HFFc6 (cell line): ENCODE measurements at regions not wholly inside any gene's neighbourhood (a gene's known extent, or its start where the extent isn't known, plus 50 kb on each side); places are given as distances from the start of the nearest gene placed in this dataset.
"Not testable (repeated sequence)": the region's sequence is repeated elsewhere in the genome, so short reads cannot be mapped to it uniquely, and the experiment has no call there.

Source experiments
- DNase-seq: peaks from one replicate; pipeline ENCODE4 v3.0.0-alpha.2; 2018
- H3K27ac Mint-ChIP-seq: 2 replicates; pipeline ENCODE4 v1.8.0; 2020; ENCODE audit warnings: mild to moderate bottlenecking, mixed read lengths
- H3K27me3 Mint-ChIP-seq: 2 replicates; pipeline ENCODE4 v1.8.0; 2021; ENCODE audit warnings: mild to moderate bottlenecking, moderate library complexity, mixed read lengths; ENCODE audit not compliant: insufficient read depth
- H3K36me3 Mint-ChIP-seq: 2 replicates; pipeline ENCODE4 v1.8.0; 2021; ENCODE audit warnings: low read depth, mixed read lengths
- H3K4me1 Mint-ChIP-seq: 2 replicates; pipeline ENCODE4 v1.8.0; 2020; ENCODE audit warnings: low read depth, mixed read lengths
- H3K4me3 Mint-ChIP-seq: 2 replicates; pipeline ENCODE4 v1.8.0; 2020; ENCODE audit warnings: mild to moderate bottlenecking, moderate library complexity, mixed read lengths
- H3K9me3 Mint-ChIP-seq: 2 replicates; pipeline ENCODE4 v1.8.0; 2020; ENCODE audit warnings: mild to moderate bottlenecking, mixed read lengths
- TF ChIP-seq, protein P1 (sequence below): fragments of 200-600 bp; sonication (generic); IDR thresholded peaks from 2 replicates; pipeline ENCODE4 v1.5.0; 2021; ENCODE audit warnings: antibody characterized with exemption, mild to moderate bottlenecking

DNA sequence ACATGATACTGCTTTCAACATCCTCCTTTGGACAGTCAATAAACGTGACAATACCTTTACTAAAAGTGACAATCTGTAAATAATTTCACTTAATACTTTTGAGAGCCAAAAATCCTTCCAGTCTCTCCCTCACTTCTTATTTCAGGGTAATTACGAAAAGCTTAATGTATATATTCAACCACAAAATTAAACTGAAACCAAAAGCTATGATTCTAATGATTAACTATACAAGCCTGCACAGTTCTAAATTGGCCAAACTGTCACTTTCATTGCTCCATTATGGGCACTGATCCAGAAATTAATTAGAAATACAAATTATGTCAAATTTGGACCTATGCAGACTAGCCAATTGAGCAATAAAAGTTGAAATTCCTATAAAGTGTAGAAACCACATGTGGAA, 696.5 kb upstream of the MIS18BP1 start:
- peaks cover 19% of the 10 kb centered on the region; the same call in 1 of the 2 replicates for H3K9me3 Mint-ChIP-seq
- no peaks in the 10 kb centered on the region for H3K36me3 Mint-ChIP-seq
- H3K27ac Mint-ChIP-seq: no peak overlapping the region
- no peaks in the 10 kb centered on the region for H3K4me1 Mint-ChIP-seq
- TF ChIP-seq, protein P1, sequence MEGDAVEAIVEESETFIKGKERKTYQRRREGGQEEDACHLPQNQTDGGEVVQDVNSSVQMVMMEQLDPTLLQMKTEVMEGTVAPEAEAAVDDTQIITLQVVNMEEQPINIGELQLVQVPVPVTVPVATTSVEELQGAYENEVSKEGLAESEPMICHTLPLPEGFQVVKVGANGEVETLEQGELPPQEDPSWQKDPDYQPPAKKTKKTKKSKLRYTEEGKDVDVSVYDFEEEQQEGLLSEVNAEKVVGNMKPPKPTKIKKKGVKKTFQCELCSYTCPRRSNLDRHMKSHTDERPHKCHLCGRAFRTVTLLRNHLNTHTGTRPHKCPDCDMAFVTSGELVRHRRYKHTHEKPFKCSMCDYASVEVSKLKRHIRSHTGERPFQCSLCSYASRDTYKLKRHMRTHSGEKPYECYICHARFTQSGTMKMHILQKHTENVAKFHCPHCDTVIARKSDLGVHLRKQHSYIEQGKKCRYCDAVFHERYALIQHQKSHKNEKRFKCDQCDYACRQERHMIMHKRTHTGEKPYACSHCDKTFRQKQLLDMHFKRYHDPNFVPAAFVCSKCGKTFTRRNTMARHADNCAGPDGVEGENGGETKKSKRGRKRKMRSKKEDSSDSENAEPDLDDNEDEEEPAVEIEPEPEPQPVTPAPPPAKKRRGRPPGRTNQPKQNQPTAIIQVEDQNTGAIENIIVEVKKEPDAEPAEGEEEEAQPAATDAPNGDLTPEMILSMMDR: no peak
- H3K4me3 Mint-ChIP-seq: no peak overlapping the region
- no peak for DNase-seq
- H3K27me3 Mint-ChIP-seq: no peaks in the 10 kb centered on the region

DNA sequence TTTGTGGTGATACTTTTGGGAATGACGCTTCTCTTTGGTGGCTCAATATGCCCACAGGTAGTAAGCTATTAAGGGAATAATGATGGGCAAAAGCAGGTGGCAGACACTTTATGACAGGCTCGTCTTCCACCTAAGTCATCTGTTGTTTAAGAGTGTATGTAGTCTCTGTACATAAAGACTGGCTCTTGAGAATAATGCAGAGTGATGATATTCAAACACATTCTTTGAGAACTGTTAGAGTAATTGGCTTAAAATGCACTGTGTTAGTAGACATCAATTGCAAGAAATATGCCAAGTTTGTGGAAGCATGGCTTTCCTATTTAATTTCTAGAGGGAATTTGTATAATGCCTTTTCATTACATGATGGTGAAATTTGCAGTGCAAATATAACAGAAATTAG, 694.8 kb upstream of the MIS18BP1 start:
- H3K27ac Mint-ChIP-seq: no peak overlapping the region
- no peaks in the 10 kb centered on the region for H3K27me3 Mint-ChIP-seq
- no peak overlapping the region for H3K4me3 Mint-ChIP-seq

DNA sequence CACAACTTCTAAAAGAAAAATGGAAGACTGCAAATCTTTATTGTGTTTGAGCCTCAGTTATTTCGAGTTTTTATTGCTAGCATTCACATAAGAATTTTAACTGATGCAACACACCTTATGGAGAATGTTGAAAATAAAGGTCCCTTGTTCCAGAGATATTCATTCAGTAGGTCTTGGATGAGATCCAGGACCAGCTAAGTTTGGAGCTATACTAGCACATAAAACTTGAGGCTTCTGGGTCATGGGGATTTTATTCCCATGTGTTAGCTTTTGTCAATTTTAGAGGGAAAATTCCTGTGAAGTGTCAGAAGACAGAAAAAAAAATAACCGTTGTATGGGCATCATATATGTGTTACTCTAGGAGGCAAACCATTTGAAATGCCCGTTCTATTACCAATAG, 693.2 kb upstream of the MIS18BP1 start:
- DNase-seq: no peak
- Mint-ChIP-seq H3K36me3 (no peaks in the 10 kb centered on the region), H3K4me1 (no peaks in the 10 kb centered on the region), H3K9me3 (peaks cover 21% of the 10 kb centered on the region; the same call in 1 of the 2 replicates), H3K4me3 (no peak overlapping the region), H3K27me3 (no peaks in the 10 kb centered on the region), H3K27ac (no peak overlapping the region)
- TF ChIP-seq, protein P1: no peak

More for the DNA sequence above, 694.8 kb upstream of the MIS18BP1 start:
- Mint-ChIP-seq H3K4me1 (no peaks in the 10 kb centered on the region), H3K9me3 (peaks cover 21% of the 10 kb centered on the region; the same call in 1 of the 2 replicates), H3K36me3 (no peaks in the 10 kb centered on the region)
- DNase-seq: no peak
- TF ChIP-seq, protein P1: no peak

DNA sequence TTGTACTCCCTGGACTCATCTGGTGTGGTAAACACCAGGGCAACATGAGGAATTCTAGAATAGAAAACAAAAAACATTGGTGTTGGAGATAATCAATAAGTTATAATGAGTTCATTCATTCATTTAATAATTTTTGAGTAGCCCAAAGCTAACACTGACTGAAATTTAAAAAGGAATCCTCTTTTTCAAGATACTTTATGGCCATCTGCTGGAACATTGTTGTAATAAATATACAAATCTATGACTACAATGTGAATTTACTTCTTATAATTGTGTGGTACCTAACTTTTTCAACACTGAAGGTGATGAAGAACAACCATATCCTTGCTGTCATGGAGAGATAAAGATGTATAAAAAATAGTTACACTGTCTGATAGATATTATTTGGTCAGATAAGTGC, 687.3 kb upstream of the MIS18BP1 start:
- no peaks in the 10 kb centered on the region for H3K36me3 Mint-ChIP-seq
- TF ChIP-seq, protein P1: no peak
- no peaks in the 10 kb centered on the region; the same call in 1 of the 2 replicates for H3K27me3 Mint-ChIP-seq
- H3K4me1 Mint-ChIP-seq: no peaks in the 10 kb centered on the region
- peaks cover 18% of the 10 kb centered on the region for H3K9me3 Mint-ChIP-seq
- no peak overlapping the region for H3K4me3 Mint-ChIP-seq
- no peak for DNase-seq
- H3K27ac Mint-ChIP-seq: no peak overlapping the region

DNA sequence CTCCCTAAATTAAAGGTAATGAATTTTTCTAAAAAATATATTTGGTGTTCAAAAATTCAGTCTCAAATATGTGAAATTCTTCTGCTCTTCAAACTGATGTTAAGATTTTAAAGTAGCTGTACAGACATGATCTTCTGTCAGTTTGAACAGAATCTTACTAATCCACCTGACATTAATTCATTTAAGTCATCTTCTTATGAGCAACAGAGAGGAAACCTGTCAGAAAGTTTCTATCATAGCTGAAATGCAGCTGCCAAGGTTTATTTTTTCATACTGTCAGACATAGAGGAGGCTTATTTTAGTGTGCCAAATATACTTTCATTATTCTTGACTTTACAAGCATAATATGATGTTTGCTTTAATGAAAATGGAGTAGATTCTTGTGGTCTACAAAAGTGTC, 686.6 kb upstream of the MIS18BP1 start:
- Mint-ChIP-seq H3K27me3 (no peaks in the 10 kb centered on the region; the same call in 1 of the 2 replicates), H3K4me1 (no peaks in the 10 kb centered on the region), H3K9me3 (peaks cover 22% of the 10 kb centered on the region), H3K27ac (no peak overlapping the region), H3K4me3 (no peak overlapping the region), H3K36me3 (no peaks in the 10 kb centered on the region)
- DNase-seq: no peak
- TF ChIP-seq, protein P1: no peak

DNA sequence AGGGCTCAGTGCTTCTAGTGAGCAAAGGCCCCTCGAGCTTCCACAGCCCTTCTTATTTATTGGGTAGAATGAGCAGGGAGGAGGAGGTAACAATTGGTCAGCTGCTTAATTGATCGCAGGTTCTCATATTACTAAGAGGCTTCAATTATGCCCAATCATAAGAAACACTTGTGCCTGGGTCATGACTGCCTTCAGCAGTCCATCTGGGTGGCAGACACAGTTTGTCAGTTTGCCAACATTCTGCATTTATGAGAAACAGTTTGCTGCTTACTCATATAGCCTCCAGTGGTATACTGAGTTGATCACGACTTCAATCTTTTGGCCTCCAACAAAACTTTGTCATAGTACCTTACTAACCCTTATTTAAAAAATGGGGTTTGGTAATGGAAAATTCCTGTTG, 667.0 kb upstream of the MIS18BP1 start:
- DNase-seq, H3K27me3 Mint-ChIP-seq, H3K4me3 Mint-ChIP-seq, H3K27ac Mint-ChIP-seq, H3K4me1 Mint-ChIP-seq, H3K36me3 Mint-ChIP-seq: not testable (repeated sequence)
- H3K9me3 Mint-ChIP-seq: peaks cover 35% of the 10 kb centered on the region
